Activated naive CD4-positive, alpha-beta T cell treated with anti-CD3 and anti-CD28 coated beads, Interleukin-2, amount 50 U/mL, for 16 hours (primary cell): ENCODE measurements at regions not wholly inside any gene's neighbourhood (a gene's known extent, or its start where the extent isn't known, plus 50 kb on each side); places are given as distances from the start of the nearest gene placed in this dataset.
"Not testable (repeated sequence)": the region's sequence is repeated elsewhere in the genome, so short reads cannot be mapped to it uniquely, and the experiment has no call there.

Source experiments
- DNase-seq: peaks from one replicate; pipeline ENCODE4 v3.0.0-alpha.2; 2020

GRCh38 chr9:95573463-95573862 is 56.7 kb upstream of the PTCH1 start:
- no peak for DNase-seq

GRCh38 chr9:95572381-95573151 is 55.8 kb upstream of the PTCH1 start:
- no peak for DNase-seq

- DNase-seq = no peak
These were observed 53.9 kb upstream of the PTCH1 start for GRCh38 chr9:95570646-95571045.

- DNase-seq = no peak
These were observed 53.4 kb upstream of the PTCH1 start for GRCh38 chr9:95570150-95570549.

- not testable (repeated sequence) for DNase-seq
These were observed 52.0 kb upstream of the PTCH1 start for GRCh38 chr9:95568735-95569134.
